Gastrocnemius medialis (tissue), 4 donors: ENCODE measurements at regions not wholly inside any gene's neighbourhood (a gene's known extent, or its start where the extent isn't known, plus 50 kb on each side); places are given as distances from the start of the nearest gene placed in this dataset.

Source experiments
- ATAC-seq, 2 donors: fragments of 150-250 bp; one replicate each; pipeline ENCODE4 v1.9.1; 2016
- DNase-seq, 2 donors: peaks; one replicate each; pipeline ENCODE4 v3.0.0-alpha.2; 2019
- H3K27ac ChIP-seq, 4 donors: fragments of 200-600 bp; sonication (generic); 1 replicate in 1 of 4; 2 replicates in 3 of 4; pipeline ENCODE4 v1.5.1; 2016 to 2018; ENCODE audit warnings: mild to moderate bottlenecking in 2 of 4, moderate library complexity in 1 of 4
- H3K27me3 ChIP-seq, 3 donors: fragments of 200-600 bp; sonication (generic) in 2 of 3; 1 replicate in 1 of 3; 2 replicates in 2 of 3; pipeline versions ENCODE4 v1.5.1 to v1.6.0; 2016 to 2019; ENCODE audit warnings: mild to moderate bottlenecking in 1 of 3, moderate library complexity in 1 of 3
- H3K36me3 ChIP-seq, 2 donors: fragments of 200-600 bp; sonication (generic) in 1 of 2; one replicate each; pipeline ENCODE4 v1.5.1; 2017 to 2018
- H3K4me1 ChIP-seq, 2 donors: fragments of 200-600 bp; sonication (generic) in 1 of 2; one replicate each; pipeline ENCODE4 v1.5.1; 2016 to 2017; ENCODE audit warnings: mild to moderate bottlenecking in 2 of 2
- H3K4me3 ChIP-seq, 4 donors: fragments of 200-600 bp; sonication (generic) in 3 of 4; 1 replicate in 1 of 4; 2 replicates in 3 of 4; pipeline ENCODE4 v1.5.1; 2016 to 2019; ENCODE audit warnings: mild to moderate bottlenecking in 2 of 4
- H3K9me3 ChIP-seq, 3 donors: fragments of 200-600 bp; sonication (generic) in 2 of 3; 1 replicate in 1 of 3; 2 replicates in 2 of 3; pipeline ENCODE4 v1.5.1; 2016 to 2019
- POLR2A ChIP-seq, 2 donors: fragments of 450-650 bp; IDR thresholded peaks; one replicate each; pipeline ENCODE4 v1.6.1; 2017; ENCODE audit warnings: antibody characterized with exemption in 2 of 2, mild to moderate bottlenecking in 2 of 2, moderate library complexity in 2 of 2
- in situ Hi-C, 4 donors: fragments of 200-750 bp; cut with MboI; loops; one replicate each; pipeline versions ENCODE4 v1.15.0 to v1.8.0; 2017; ENCODE audit warnings: low sequenced_read_pairs in 4 of 4
- intact Hi-C: fragments of 100-400 bp; cut with DNase I; formaldehyde crosslinking; loops from one replicate; pipeline ENCODE4 v1.15.1; 2023; ENCODE audit warnings: low total_unique reads
- TF ChIP-seq, protein P1 (sequence below), 5 experiments: fragments of 450-650 bp in 3 of 5; fragments of 200-600 bp in 2 of 5; sonication (generic) in 2 of 5; IDR thresholded peaks in 4 of 5; conservative IDR thresholded peaks in 1 of 5; 1 replicate in 4 of 5; 2 replicates in 1 of 5; pipeline ENCODE4 v1.5.1; 2016 to 2019; ENCODE audit warnings: antibody characterized with exemption in 5 of 5, mild to moderate bottlenecking in 3 of 5, moderate library complexity in 3 of 5

DNA sequence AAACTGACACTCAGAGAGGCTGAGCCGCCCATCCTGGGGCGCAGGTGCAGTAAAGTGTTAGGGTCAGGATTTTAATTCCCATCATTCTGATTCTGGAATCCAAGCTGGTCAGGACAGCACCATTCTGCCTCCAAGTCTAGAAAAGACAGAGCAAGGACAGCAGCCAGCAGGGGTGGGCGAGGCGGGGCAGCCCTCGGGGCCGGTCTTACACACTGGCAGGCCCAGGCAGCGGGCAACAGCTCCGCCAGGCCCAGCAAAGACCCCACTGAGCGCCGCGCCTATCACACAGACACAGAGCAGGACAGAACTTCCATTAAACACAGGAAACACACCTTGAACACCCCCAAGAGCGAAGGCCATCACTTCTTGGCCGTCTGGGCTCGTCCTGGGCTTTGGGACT is 66.5 kb upstream of the RXRA start:
- Histone ChIP-seq H3K4me1 (no peaks in the 10 kb centered on the region), H3K9me3 (no peaks in the 10 kb centered on the region), H3K27ac (no peak overlapping the region), H3K4me3 (no peak overlapping the region), H3K36me3 (no peaks in the 10 kb centered on the region), H3K27me3 (no peaks in the 10 kb centered on the region)
- in situ Hi-C loops (no loop called here), intact Hi-C loops (no loop called here)
- TF ChIP-seq, protein P1, sequence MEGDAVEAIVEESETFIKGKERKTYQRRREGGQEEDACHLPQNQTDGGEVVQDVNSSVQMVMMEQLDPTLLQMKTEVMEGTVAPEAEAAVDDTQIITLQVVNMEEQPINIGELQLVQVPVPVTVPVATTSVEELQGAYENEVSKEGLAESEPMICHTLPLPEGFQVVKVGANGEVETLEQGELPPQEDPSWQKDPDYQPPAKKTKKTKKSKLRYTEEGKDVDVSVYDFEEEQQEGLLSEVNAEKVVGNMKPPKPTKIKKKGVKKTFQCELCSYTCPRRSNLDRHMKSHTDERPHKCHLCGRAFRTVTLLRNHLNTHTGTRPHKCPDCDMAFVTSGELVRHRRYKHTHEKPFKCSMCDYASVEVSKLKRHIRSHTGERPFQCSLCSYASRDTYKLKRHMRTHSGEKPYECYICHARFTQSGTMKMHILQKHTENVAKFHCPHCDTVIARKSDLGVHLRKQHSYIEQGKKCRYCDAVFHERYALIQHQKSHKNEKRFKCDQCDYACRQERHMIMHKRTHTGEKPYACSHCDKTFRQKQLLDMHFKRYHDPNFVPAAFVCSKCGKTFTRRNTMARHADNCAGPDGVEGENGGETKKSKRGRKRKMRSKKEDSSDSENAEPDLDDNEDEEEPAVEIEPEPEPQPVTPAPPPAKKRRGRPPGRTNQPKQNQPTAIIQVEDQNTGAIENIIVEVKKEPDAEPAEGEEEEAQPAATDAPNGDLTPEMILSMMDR (IDR thresholded peaks at IDR 0.05 in 4 of 5, conservative IDR thresholded peaks at IDR 0.05 in 1 of 5) = no peak
- no peak for TF ChIP-seq POLR2A (IDR thresholded peaks at IDR 0.05)
- no peak for DNase-seq
- ATAC-seq = no peak

DNA sequence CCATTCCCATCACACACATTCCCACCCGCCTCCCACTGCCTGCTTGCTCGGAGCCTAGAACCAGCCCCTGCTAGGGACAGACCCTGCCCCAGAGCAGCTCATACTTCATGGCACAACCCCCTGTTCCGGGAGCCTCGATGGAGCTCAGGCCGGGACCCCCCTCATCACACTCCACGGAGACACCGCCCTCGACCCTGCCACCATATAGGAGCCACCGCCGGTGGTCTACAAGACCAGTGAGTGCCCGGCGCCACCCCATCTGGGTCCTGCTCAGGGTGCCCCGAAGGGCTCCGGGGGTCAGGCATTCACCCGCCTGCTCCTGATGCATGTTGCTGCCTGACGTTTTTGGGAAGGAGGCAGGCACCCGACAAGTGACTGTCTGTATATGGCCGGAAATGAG is 65.5 kb upstream of the RXRA start:
- H3K27ac ChIP-seq = no peak overlapping the region
- DNase-seq = no peak
- intact Hi-C loops = no loop called here
- no peak for ATAC-seq
- H3K9me3 ChIP-seq = no peaks in the 10 kb centered on the region
- H3K4me1 ChIP-seq = no peaks in the 10 kb centered on the region
- in situ Hi-C loops = no loop called here
- TF ChIP-seq, protein P1 (IDR thresholded peaks at IDR 0.05 in 4 of 5, conservative IDR thresholded peaks at IDR 0.05 in 1 of 5) = no peak
- no peak for TF ChIP-seq POLR2A (IDR thresholded peaks at IDR 0.05)
- no peaks in the 10 kb centered on the region for H3K36me3 ChIP-seq
- no peaks in the 10 kb centered on the region for H3K27me3 ChIP-seq
- no peak overlapping the region for H3K4me3 ChIP-seq

DNA sequence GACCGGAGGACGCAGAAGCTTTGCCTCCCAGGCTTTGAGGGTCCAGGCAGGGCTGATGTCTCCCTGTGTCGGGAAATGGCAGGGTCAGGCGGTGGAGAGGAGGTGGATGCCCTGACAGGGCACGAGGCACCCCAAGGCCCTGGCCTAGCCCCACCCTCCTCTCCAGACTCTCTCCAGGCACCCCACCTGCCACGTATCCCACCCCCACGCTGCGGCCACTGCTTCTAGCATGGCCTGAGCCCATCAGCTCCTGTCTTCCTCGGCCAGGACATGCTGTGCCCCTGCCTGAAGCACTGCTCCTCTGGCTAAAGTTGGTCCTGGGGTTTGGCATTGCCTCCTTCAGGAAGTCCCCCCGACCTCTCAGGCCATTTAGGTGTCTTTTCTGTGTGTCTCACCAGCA is 64.2 kb upstream of the RXRA start:
- H3K36me3 ChIP-seq = no peaks in the 10 kb centered on the region
- TF ChIP-seq, protein P1 (IDR thresholded peaks at IDR 0.05 in 4 of 5, conservative IDR thresholded peaks at IDR 0.05 in 1 of 5) = no peak
- TF ChIP-seq POLR2A (IDR thresholded peaks at IDR 0.05) = no peak
- ATAC-seq (no peak), DNase-seq (no peak)
- H3K4me3 ChIP-seq = no peak overlapping the region
- no peaks in the 10 kb centered on the region for H3K27me3 ChIP-seq
- no peak overlapping the region for H3K27ac ChIP-seq
- H3K4me1 ChIP-seq = peaks cover 0 to under 1% of the 10 kb centered on the region in 2 donors
- no peaks in the 10 kb centered on the region for H3K9me3 ChIP-seq
- in situ Hi-C loops (no loop called here), intact Hi-C loops (no loop called here)

DNA sequence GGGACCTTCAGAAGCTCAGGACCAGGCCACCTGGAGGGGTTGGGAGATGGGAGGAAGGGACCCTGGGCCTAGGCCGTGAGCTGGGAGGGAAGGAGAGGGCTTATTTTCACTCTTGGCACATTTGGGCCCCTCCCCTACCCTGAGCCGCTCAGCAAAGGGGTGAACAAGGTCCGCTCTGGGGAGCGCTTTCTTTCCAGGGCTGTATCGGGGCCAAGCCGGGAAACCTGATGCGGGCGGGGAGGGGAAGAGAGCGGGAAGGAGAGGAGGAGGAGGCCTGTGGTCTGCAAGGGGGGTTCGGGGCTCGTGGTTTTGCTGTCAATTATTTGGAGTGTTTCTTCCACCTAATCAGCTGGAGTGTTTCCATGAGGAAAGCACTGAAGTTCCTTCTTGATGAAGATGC is 62.7 kb upstream of the RXRA start:
- ATAC-seq = no peak
- in situ Hi-C loops = no loop called here
- Histone ChIP-seq H3K4me1 (peaks cover 7 to 15% of the 10 kb centered on the region in 2 donors), H3K27me3 (no peaks in the 10 kb centered on the region), H3K4me3 (no peak overlapping the region), H3K9me3 (no peaks in the 10 kb centered on the region), H3K27ac (no peak overlapping the region), H3K36me3 (no peaks in the 10 kb centered on the region)
- DNase-seq = no peak
- intact Hi-C loops = no loop called here
- no peak for TF ChIP-seq POLR2A (IDR thresholded peaks at IDR 0.05)
- TF ChIP-seq, protein P1 (IDR thresholded peaks at IDR 0.05 in 4 of 5, conservative IDR thresholded peaks at IDR 0.05 in 1 of 5) = no peak

- no peak for DNase-seq
Observed at GRCh38 chr9:134264169-134264568, 62.1 kb upstream of the RXRA start.

More at GRCh38 chr9:134264169-134264568, 62.1 kb upstream of the RXRA start:
- no peak overlapping the region for H3K27ac ChIP-seq
- H3K9me3 ChIP-seq = no peaks in the 10 kb centered on the region
- H3K36me3 ChIP-seq = no peaks in the 10 kb centered on the region
- TF ChIP-seq, protein P1 (IDR thresholded peaks at IDR 0.05 in 4 of 5, conservative IDR thresholded peaks at IDR 0.05 in 1 of 5) = no peak
- no peak for TF ChIP-seq POLR2A (IDR thresholded peaks at IDR 0.05)
- H3K27me3 ChIP-seq = no peaks in the 10 kb centered on the region
- intact Hi-C loops = no loop called here
- in situ Hi-C loops = no loop called here
- H3K4me3 ChIP-seq = no peak overlapping the region
- H3K4me1 ChIP-seq = peaks cover 7 to 15% of the 10 kb centered on the region in 2 donors
- no peak for ATAC-seq
